ENCODE measurements at regions not wholly inside any gene's neighbourhood (a gene's known extent, or its start where the extent isn't known, plus 50 kb on each side); places are given as distances from the start of the nearest gene placed in this dataset.

DNA sequence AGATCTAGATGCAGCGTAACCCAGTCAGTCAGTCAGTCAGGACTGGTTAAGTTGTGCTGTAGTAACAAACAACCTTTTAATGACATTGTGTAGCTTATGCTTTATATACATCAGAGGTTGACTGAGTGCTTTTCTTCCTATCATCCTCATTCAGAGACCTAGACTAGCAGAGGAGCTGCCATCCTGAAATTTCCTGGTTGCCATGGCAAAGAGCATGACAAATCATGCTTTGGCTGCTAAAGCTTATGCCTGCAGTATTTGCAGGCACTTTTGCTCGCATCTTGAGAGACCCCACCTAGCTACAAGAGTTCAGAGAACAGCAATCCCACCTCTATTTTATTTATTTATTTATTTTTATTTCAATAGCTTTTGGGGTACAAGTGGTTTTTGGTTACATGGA, 244.0 kb downstream of the BTBD3 start:
- Histone ChIP-seq H3K9me3 (ENCODE audit: control insufficient read depth, insufficient read depth, low read depth, low read length) (no peaks in the 10 kb centered on the region), H3K27ac (ENCODE audit: insufficient read depth, low read length) (no peak overlapping the region), H3K79me2 (ENCODE audit: control insufficient read depth, insufficient read depth, low read length) (no peaks in the 10 kb centered on the region), H3K9ac (ENCODE audit: insufficient read depth, low read length) (no peak overlapping the region), H3K4me2 (ENCODE audit: extremely low read depth, insufficient read depth, low read length) (no peak overlapping the region), H3K36me3 (ENCODE audit: control insufficient read depth, insufficient read depth, low read length) (no peaks in the 10 kb centered on the region), H2AFZ (ENCODE audit: low read length) (no peak overlapping the region), H4K20me1 (ENCODE audit: control insufficient read depth, extremely low read depth, insufficient read depth, low read length) (no peaks in the 10 kb centered on the region), H3K4me3 (replicated peaks in 1 of 4; ENCODE audit: control extremely low read depth in 1 of 4, insufficient read depth in 1 of 4, low read depth in 3 of 4, low read length in 4 of 4) (no peak overlapping the region), H3K4me1 (ENCODE audit: control insufficient read depth, extremely low read depth, insufficient read depth, low read length) (peaks cover 2% of the 10 kb centered on the region), H3K27me3 (ENCODE audit: control insufficient read depth, insufficient read depth, low read length) (no peaks in the 10 kb centered on the region)
- DNase-seq (ENCODE audit: low read depth in 2 of 2) = no peak
- TF ChIP-seq CTCF (conservative IDR thresholded peaks at IDR 0.05 in 1 of 2, IDR thresholded peaks at IDR 0.05 in 1 of 2; ENCODE audit: low read depth in 1 of 2, low read length in 2 of 2) (no peak), EZH2 (IDR thresholded peaks at IDR 0.05; ENCODE audit: low read length, missing control alignments) (no peak)

DNA sequence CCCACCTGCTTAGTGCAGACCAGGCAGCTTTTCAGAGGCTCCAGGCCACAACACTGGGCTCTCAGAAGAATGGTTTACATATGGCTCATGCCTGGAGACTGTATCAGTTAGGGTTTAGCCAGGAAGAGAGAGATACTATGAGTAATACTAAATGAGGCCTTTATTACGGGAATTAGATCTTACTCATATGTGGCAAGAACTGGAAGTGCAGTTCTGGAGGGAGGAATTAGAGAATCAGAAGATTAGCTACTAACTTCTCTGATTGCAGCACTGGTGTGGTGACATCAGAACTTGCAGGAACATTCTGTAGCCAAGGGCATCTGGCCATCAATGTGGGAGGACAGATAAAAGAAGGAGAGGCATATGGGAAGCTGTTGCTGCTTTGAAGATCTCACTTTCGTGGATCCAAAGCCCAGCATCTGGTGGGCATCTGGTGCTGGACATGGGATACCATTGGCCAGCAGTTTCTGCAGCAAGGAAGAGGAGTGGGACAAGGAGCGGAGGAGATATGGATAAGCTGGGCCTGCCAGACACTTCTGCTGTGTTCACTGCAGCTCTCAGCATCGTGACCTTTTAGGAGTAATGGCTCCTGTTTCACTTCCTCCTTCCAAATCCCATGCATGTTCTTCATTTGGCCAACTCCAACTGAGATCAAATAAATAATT, 248.5 kb downstream of the BTBD3 start:
- peak; percentile 96 to 97 for DNase-seq (ENCODE audit: low read depth in 2 of 2)
- Histone ChIP-seq H3K4me3 (replicated peaks in 1 of 4; ENCODE audit: control extremely low read depth in 1 of 4, insufficient read depth in 1 of 4, low read depth in 3 of 4, low read length in 4 of 4) (no peak overlapping the region), H3K27ac (ENCODE audit: insufficient read depth, low read length) (peak overlapping the region; percentile 74), H3K4me1 (ENCODE audit: control insufficient read depth, extremely low read depth, insufficient read depth, low read length) (peaks cover 2% of the 10 kb centered on the region), H3K4me2 (ENCODE audit: extremely low read depth, insufficient read depth, low read length) (no peak overlapping the region), H4K20me1 (ENCODE audit: control insufficient read depth, extremely low read depth, insufficient read depth, low read length) (no peaks in the 10 kb centered on the region), H3K36me3 (ENCODE audit: control insufficient read depth, insufficient read depth, low read length) (no peaks in the 10 kb centered on the region), H3K79me2 (ENCODE audit: control insufficient read depth, insufficient read depth, low read length) (no peaks in the 10 kb centered on the region), H2AFZ (ENCODE audit: low read length) (peak overlapping the region; percentile 53), H3K9ac (ENCODE audit: insufficient read depth, low read length) (no peak overlapping the region), H3K9me3 (ENCODE audit: control insufficient read depth, insufficient read depth, low read depth, low read length) (no peaks in the 10 kb centered on the region), H3K27me3 (ENCODE audit: control insufficient read depth, insufficient read depth, low read length) (no peaks in the 10 kb centered on the region)
- no peak for TF ChIP-seq EZH2 (IDR thresholded peaks at IDR 0.05; ENCODE audit: low read length, missing control alignments)
- TF ChIP-seq CTCF (conservative IDR thresholded peaks at IDR 0.05 in 1 of 2, IDR thresholded peaks at IDR 0.05 in 1 of 2; ENCODE audit: low read depth in 1 of 2, low read length in 2 of 2) = no peak

DNA sequence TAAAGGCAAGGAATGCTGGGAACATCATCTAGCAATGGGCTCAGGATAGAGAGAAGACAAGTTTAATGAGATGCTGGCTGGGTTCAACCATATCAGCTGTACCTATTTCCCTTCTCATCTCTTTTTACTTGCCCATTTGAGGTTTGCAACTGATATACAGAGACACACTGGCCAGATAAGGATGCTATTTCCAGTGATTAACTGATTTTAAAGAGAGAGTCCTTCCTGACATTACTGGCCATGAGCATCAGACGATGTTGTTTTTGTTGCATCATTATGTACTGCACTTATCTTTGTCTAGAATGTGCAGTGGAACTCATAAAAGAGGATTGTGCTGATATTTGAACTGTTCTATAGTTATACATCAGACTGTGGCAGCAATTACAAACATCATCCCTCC, 252.7 kb downstream of the BTBD3 start:
- no peaks in the 10 kb centered on the region for H3K9me3 ChIP-seq (ENCODE audit: control insufficient read depth, insufficient read depth, low read depth, low read length)
- no peaks in the 10 kb centered on the region for H3K79me2 ChIP-seq (ENCODE audit: control insufficient read depth, insufficient read depth, low read length)
- H3K4me3 ChIP-seq (replicated peaks in 1 of 4; ENCODE audit: control extremely low read depth in 1 of 4, insufficient read depth in 1 of 4, low read depth in 3 of 4, low read length in 4 of 4) = no peak overlapping the region
- TF ChIP-seq EZH2 (IDR thresholded peaks at IDR 0.05; ENCODE audit: low read length, missing control alignments) = no peak
- TF ChIP-seq CTCF (conservative IDR thresholded peaks at IDR 0.05 in 1 of 2, IDR thresholded peaks at IDR 0.05 in 1 of 2; ENCODE audit: low read depth in 1 of 2, low read length in 2 of 2) = no peak
- H3K27ac ChIP-seq (ENCODE audit: insufficient read depth, low read length) = no peak overlapping the region
- H3K36me3 ChIP-seq (ENCODE audit: control insufficient read depth, insufficient read depth, low read length) = no peaks in the 10 kb centered on the region
- H3K4me1 ChIP-seq (ENCODE audit: control insufficient read depth, extremely low read depth, insufficient read depth, low read length) = peaks cover 2% of the 10 kb centered on the region
- H3K4me2 ChIP-seq (ENCODE audit: extremely low read depth, insufficient read depth, low read length) = no peak overlapping the region
- no peak overlapping the region for H3K9ac ChIP-seq (ENCODE audit: insufficient read depth, low read length)
- no peaks in the 10 kb centered on the region for H4K20me1 ChIP-seq (ENCODE audit: control insufficient read depth, extremely low read depth, insufficient read depth, low read length)
- H3K27me3 ChIP-seq (ENCODE audit: control insufficient read depth, insufficient read depth, low read length) = no peaks in the 10 kb centered on the region
- peak in 1 of 2 donors; percentile 8 for DNase-seq (ENCODE audit: low read depth in 2 of 2)
- no peak overlapping the region for H2AFZ ChIP-seq (ENCODE audit: low read length)
